ENCODE measurements at regions not wholly inside any gene's neighbourhood (a gene's known extent, or its start where the extent isn't known, plus 50 kb on each side); places are given as distances from the start of the nearest gene placed in this dataset.
"Not testable (repeated sequence)": the region's sequence is repeated elsewhere in the genome, so short reads cannot be mapped to it uniquely, and the experiment has no call there.

- no peak for DNase-seq
Observed at GRCh38 chr14:58731465-58732293, 93.9 kb downstream of the DACT1 start.

DNA sequence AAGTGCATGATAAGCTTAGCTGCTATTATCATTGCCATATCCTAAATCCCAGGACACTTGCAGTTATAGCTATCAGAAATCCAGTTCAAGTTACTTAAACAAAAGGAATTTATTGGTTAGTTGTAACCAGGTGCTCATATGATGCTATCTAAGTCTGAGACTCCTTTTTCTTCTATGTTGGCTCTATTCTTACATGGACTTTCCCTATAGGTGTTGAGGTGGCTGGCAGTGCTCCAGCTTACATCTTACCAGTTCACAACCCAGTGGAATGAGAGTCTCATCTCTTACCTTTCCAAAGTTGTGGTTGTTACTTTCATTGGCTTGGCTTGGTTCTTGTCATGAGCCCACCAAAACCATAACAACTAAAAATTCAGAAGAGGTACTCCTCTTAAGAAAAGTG, 94.6 kb downstream of the DACT1 start:
- no peak for DNase-seq

DNA sequence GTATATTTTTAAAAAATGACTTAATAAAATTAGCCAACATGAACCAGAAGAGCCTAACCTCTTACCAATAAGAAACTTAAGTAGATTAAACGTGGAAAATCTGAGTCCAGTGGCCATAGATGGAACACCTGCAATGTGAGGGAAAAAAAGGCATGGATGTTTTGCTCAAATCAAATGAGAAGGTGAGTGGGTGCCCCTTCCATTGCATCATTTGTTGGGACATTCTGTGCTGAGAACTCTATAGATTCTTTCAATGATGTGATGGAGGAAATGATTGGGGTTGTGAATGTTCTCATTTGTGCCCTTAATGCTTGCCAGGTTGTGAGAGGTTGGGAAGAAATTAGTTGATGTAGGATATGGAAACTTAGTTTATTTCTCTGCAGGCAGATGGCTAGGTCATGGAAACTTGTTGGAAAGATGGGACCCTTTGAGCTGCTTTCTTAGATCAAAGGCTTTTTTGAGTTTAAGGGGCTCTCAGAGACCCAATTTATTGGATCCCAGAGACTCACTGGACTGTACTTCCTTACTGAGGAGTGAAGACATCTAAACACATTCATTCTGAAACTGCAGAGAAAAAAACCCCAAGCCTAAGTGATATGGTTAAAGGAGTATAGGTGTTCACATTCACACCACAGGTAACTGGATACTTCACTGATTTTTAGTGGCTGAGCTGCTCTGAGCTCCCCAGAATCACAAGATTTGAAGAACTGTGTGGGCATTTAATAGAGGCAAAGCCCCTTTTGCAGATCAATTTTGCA, 95.9 kb downstream of the DACT1 start:
- no peak for DNase-seq

- DNase-seq, result no peak
Observed at GRCh38 chr14:58735596-58735995, 97.8 kb downstream of the DACT1 start.

DNA sequence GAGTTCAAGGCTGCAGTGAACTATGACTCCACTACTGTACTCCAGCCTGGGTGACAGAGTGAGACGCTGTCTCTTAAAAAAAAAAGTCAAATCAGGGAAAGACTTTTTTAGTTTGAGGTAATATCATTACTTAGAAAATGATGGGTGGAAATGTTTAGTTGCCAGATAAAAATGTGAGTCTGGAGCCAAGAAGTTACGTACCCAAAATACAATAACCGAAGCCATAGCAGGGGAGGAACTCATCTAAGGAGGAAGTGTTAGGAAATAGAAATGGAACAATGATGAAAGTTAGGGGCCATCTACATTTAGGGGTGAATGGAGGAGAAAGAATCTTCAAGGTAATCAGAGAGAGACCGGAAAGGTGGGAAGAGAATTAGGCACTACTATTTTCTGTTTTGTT, 98.8 kb downstream of the DACT1 start:
- no peak for DNase-seq

GRCh38 chr14:58737511-58737910, 99.7 kb downstream of the DACT1 start:
- no peak for DNase-seq

DNA sequence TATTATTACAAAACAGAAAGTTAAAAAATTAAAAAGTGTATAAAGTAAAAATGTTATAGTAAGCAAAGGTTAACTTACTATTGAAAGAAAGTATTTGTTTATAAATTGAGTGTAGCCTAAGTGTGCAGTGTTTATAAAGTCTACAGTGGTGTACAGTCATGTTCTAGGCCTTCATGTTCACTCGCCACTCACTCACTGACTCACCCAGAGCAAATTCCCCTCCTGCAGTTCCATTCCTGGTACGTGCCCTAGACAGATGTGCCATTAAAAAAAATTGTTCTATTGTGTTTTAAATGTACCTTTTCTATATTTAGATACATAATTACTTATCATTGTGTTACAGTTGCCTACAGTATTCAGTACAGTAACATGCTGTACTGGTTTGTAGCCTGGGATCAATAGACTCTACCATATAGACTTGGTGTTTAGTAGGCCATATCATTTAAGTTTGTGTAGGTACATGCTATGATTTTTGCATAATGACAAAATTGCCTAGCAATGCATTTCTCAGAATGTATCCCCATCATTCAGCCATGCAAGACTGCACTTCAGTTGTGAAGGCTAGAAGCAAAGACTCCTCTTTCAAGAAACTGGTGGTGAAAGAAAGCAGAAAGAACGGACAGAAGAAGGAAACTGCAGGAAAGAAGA, 100.6 kb downstream of the DACT1 start:
- no peak for DNase-seq

DNA sequence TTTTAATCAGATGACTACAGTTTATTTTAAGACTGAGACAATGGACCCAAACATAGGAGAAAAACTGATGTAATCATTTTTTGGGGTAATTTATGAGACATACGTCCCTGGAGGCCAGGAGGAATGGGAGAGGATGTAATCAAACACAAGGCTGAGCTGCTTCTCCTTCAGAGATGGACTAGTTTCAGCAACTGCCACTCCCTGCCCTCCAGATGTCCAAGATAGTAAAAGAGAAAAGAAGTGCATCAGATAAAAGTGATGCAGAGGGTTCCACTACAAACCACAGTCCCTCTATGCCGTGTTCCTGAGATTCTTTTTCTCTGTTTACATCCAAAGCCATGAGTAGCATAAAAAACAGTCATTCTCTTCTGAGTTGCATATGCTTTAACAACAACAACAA, 101.1 kb downstream of the DACT1 start:
- no peak for DNase-seq

GRCh38 chr14:58739674-58740073, 101.9 kb downstream of the DACT1 start:
- DNase-seq, result no peak

DNA sequence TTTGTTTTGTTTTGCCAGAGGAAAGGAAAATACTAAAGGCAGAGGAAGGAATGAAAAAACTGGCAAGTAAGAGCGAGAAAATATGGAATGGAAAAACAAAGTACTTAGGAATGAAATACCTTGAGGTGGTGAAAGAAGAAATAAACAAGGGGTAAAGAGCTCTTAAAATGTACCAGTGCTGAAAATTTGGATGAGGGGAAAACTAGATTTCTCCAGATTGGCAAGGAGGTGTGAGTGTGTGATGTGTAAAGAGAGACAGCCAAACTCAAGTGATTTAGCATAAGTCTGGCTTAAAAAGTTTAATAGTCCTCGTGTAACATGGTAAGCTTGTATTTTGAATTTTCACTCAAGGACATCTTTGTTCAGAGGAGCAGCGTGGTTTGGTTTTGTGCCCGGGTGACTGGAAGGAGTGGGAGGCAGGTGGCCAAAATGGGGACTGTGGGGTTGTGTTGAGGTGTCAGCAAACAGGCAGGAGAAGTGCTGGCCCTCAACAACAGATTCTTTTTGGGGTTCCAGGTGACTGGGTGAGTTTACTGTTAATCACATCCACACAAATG, 102.7 kb downstream of the DACT1 start:
- no peak for DNase-seq

- no peak for DNase-seq
Observed at GRCh38 chr14:58744801-58745394, 107.1 kb downstream of the DACT1 start.

- no peak for DNase-seq
Observed at GRCh38 chr14:58746261-58746660, 108.5 kb downstream of the DACT1 start.

DNA sequence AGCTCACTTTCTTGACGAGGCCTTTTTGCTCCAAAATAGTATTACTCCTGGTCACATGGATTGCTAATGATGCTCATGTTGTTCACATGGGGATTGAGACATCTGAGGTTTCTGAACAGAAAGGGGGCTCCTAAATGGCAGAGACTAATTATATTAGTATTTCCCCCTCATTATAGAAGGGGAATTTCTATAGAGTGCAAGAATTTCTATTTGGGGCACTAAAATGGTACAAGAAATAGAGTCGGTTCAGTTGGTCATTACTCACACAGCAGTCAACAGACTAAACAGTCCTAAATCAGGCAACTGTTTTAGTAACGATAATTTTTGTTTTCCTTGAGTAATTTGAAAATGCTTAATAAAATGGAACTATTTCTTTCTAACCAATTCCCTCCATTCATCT, 108.9 kb downstream of the DACT1 start:
- no peak for DNase-seq

- no peak for DNase-seq
Observed at GRCh38 chr14:58747181-58747580, 109.4 kb downstream of the DACT1 start.

GRCh38 chr14:58748251-58748650, 110.5 kb downstream of the DACT1 start:
- DNase-seq, result not testable (repeated sequence)

DNA sequence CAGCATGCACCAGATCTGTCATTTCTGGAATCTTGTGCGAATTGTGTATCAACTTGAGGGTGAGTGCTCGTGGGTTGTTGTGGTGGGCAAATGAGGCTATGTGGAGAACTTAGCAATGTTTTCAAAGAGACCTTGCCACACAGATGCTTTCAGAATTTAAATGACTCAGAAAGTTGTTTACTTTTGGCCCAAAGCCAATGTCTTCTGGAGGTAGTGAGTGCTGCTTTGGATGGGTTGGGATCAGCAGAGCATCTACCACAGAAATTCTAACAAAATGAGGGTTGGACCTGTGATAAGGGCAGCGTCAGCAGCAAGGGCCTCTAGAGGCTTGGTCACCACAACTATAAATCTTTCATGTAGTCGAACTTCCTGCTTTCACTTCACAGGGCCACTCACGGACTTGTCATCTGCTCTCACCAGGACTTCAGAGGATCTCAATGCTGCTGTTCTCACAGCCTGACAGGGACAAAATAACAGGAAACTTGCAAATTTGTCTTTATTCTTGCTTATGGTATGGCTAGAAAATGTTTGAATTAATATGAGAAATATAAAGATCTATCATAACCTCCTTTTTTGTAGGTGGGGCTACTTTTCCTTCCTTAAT, 111.4 kb downstream of the DACT1 start:
- no peak for DNase-seq

- DNase-seq, result no peak
Observed at GRCh38 chr14:58750321-58751269, 112.8 kb downstream of the DACT1 start.

DNA sequence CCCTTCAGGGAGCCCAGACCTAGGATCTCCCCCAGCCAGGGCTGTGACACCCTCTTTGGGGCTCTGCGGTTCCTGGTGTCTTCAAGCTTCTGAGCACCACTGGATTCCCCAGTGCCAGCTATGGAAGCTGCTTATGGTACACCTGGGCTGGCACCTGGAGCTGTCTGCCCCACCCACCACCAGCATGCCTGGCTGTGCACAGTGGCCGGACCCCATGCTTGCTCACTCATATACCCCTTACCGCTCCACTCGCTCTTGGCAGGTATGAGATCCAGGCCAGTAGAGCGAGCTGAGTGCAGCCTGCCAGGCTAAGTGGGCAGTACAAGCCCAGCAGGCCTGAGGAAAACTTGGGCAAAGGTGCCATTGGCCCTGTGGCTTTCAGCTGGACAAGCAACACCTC, 114.0 kb downstream of the DACT1 start:
- no peak for DNase-seq

DNA sequence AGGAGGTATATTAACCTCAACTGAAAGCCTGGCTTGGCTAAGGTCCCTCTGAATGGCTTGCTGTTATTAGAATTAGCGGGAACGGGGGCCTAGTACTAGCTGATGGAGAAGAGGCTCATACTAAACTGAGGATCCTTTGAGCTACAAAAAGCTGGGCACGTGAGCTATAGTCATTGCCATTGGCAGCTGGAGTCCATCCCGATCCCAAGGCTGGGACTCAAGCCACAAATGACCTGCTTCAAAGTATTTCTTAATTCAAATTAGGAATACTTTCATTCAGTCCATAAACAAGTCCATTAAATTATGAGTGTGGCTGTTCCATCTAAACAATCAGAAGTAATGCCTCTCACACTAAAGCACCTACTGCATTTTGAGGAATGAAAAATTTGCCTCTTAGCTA, 114.5 kb downstream of the DACT1 start:
- DNase-seq, result no peak

GRCh38 chr14:58752771-58753201, 115.0 kb downstream of the DACT1 start:
- DNase-seq, result no peak
